AG04450 (cell line): ENCODE measurements at regions not wholly inside any gene's neighbourhood (a gene's known extent, or its start where the extent isn't known, plus 50 kb on each side); places are given as distances from the start of the nearest gene placed in this dataset.

Experiments used
- CTCF ChIA-PET: fragments of 300-600, 350-600 bp; formaldehyde crosslinking; extraction: SDS; loops from one replicate; lab custom pipeline; 2022; ENCODE audit warnings: antibody characterized with exemption, inconsistent platforms; lab: Charles Lee
- POLR2A ChIA-PET: fragments of 350-600 bp; formaldehyde crosslinking; extraction: SDS; loops from one replicate; lab custom pipeline; 2021; ENCODE audit warnings: antibody characterized with exemption, inconsistent platforms; lab: Yijun Ruan, JAX
- DNase-seq: peaks from one replicate; pipeline ENCODE4 v3.0.0-alpha.2; 2011; ENCODE audit warnings: low read depth, low spot score
- H3K27ac ChIP-seq: one replicate; pipeline ENCODE4 v1.5.1; 2012; ENCODE audit warnings: low read depth, low read length, control low read depth
- H3K27me3 ChIP-seq: one replicate; pipeline ENCODE4 v1.6.0; 2012; ENCODE audit warnings: low read length; ENCODE audit not compliant: control insufficient read depth, insufficient read depth
- H3K4me3 ChIP-seq: 2 replicates; pipeline ENCODE4 v1.5.1; 2011; ENCODE audit warnings: mild to moderate bottlenecking, low read depth, low read length, control low read depth
- H3K9me3 ChIP-seq: 2 replicates; pipeline ENCODE4 v1.5.1; 2012; ENCODE audit warnings: low read length; ENCODE audit not compliant: control insufficient read depth, insufficient read depth
- CTCF ChIP-seq: IDR thresholded peaks from 2 replicates; pipeline ENCODE4 v1.5.1; 2011; ENCODE audit warnings: low read depth, low read length, control low read depth, inconsistent platforms

GRCh38 chr16:86393907-86394626 lies 116.3 kb upstream of the FOXF1 start:
- Histone ChIP-seq H3K4me3 (no peak overlapping the region), H3K9me3 (no peaks in the 10 kb centered on the region), H3K27me3 (no peaks in the 10 kb centered on the region), H3K27ac (no peak overlapping the region)
- TF ChIP-seq CTCF, result no peak
- CTCF ChIA-PET, result no interaction called here
- POLR2A ChIA-PET, result no interaction called here
- DNase-seq, result no peak

GRCh38 chr16:86395477-86395876 lies 114.8 kb upstream of the FOXF1 start:
- Histone ChIP-seq H3K27me3 (no peaks in the 10 kb centered on the region), H3K27ac (peak overlapping the region; percentile 98), H3K4me3 (no peak overlapping the region), H3K9me3 (peaks cover 3% of the 10 kb centered on the region; the same call in 1 of the 2 replicates)
- ChIA-PET POLR2A (interaction anchor here (1.6 to 2.8 kb wide), 6 partner anchors 9 to 174 kb away, joined by 7 to 18 read pairs (median 14); no protein-coding TSS in a partner anchor), CTCF (interaction anchor here (1.0 kb wide), 1 partner anchor 322 kb away, joined by 4 read pairs; no protein-coding TSS in a partner anchor)
- TF ChIP-seq CTCF, result no peak
- no peak for DNase-seq

GRCh38 chr16:86396422-86396821 lies 113.9 kb upstream of the FOXF1 start:
- H3K27ac ChIP-seq, result peak overlapping the region; percentile 98
- ChIA-PET POLR2A (interaction anchor here (0.8 to 3.1 kb wide), 17 partner anchors 9 to 175 kb away, joined by 3 to 18 read pairs (median 5); partner anchors contain the start of gene FOXF1), CTCF (interaction anchor here (0.5 to 1.0 kb wide), 4 partner anchors 56 to 876 kb away, joined by 3 to 4 read pairs (median 4); no protein-coding TSS in a partner anchor)
- H3K27me3 ChIP-seq, result no peaks in the 10 kb centered on the region
- DNase-seq, result peak; percentile 91
- TF ChIP-seq CTCF, result no peak
- H3K9me3 ChIP-seq, result peaks cover 3% of the 10 kb centered on the region; the same call in 1 of the 2 replicates
- peak overlapping the region; percentile 38 for H3K4me3 ChIP-seq

- H3K27ac ChIP-seq, result peak overlapping the region; percentile 98
- peak overlapping the region; percentile 38 for H3K4me3 ChIP-seq
- H3K27me3 ChIP-seq, result no peaks in the 10 kb centered on the region
- ChIA-PET CTCF (interaction anchor here (0.9 kb wide), 1 partner anchor 57 kb away, joined by 3 read pairs; no protein-coding TSS in a partner anchor), POLR2A (interaction anchor here (0.8 to 3.1 kb wide), 17 partner anchors 9 to 175 kb away, joined by 3 to 18 read pairs (median 5); partner anchors contain the start of gene FOXF1)
- TF ChIP-seq CTCF, result no peak
- DNase-seq, result peak; percentile 88
- peaks cover 3% of the 10 kb centered on the region; the same call in 1 of the 2 replicates for H3K9me3 ChIP-seq
These were observed 113.4 kb upstream of the FOXF1 start for GRCh38 chr16:86396901-86397311.

GRCh38 chr16:86398201-86398600 lies 112.1 kb upstream of the FOXF1 start:
- POLR2A ChIA-PET, result interaction anchor here (0.7 to 3.1 kb wide), 5 partner anchors 57 to 235 kb away, joined by 3 to 18 read pairs (median 4); partner anchors contain the start of gene FOXF1
- Histone ChIP-seq H3K9me3 (peaks cover 3% of the 10 kb centered on the region; the same call in 1 of the 2 replicates), H3K27me3 (no peaks in the 10 kb centered on the region), H3K4me3 (no peak overlapping the region), H3K27ac (peak overlapping the region; percentile 98)
- CTCF ChIA-PET, result no interaction called here
- TF ChIP-seq CTCF, result no peak
- no peak for DNase-seq
